CD4-positive, alpha-beta T cell treated with Interleukin-17A for 1 hour (primary cell): ENCODE measurements at regions not wholly inside any gene's neighbourhood (a gene's known extent, or its start where the extent isn't known, plus 50 kb on each side); places are given as distances from the start of the nearest gene placed in this dataset.
"Not testable (repeated sequence)": the region's sequence is repeated elsewhere in the genome, so short reads cannot be mapped to it uniquely, and the experiment has no call there.

Experiments
- DNase-seq: peaks from one replicate; pipeline ENCODE4 v3.0.0-alpha.2; 2020

DNA sequence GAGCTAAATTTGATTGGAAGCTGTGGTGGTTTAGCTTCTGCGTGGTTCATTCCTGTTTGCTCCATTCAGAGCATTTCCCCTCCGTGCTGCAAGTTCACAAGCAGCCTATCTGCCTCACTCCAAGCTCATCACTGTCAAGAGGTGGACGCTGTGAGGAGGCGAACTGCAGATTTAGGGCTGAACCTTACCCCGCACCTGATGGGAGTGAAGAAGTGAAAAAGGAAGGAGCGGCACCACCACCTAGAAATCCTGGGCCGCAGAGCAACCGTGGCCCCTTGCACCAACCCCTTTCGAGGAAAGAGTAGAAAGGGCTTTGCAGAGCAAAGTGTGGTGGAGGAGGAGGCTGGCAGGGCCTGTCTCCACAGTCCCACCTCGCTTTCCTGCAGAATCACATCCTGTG lies 117.4 kb downstream of the IER5 start:
- DNase-seq: no peak

GRCh38 chr1:181206513-181206912 lies 118.0 kb downstream of the IER5 start:
- no peak for DNase-seq

GRCh38 chr1:181206979-181207790 lies 118.7 kb downstream of the IER5 start:
- no peak for DNase-seq

- DNase-seq: no peak
Observed at GRCh38 chr1:181208083-181208482, 119.6 kb downstream of the IER5 start.

DNA sequence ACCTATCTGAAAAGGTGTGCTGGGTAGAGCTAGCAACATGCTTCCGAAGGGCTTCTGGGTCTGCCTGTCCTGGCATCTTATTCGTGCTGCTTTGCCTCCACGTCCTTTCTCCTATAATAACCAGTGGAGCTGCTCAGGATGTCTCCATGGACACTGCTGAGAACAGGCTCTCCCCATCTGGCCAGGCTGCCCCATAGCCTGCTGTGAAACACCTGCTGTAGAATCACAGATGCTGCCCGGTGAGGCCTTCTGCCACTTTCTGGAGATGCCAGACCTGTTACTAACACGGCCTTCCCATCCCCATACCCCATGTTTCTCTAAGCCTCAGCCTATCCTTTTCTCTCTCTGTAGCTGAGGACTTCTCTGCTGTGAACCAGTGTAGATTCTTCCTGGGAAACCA lies 120.5 kb downstream of the IER5 start:
- DNase-seq: no peak

GRCh38 chr1:181213056-181213455 lies 124.6 kb downstream of the IER5 start:
- DNase-seq: no peak

GRCh38 chr1:181216591-181216994 lies 128.1 kb downstream of the IER5 start:
- no peak for DNase-seq

GRCh38 chr1:181219938-181220337 lies 131.4 kb downstream of the IER5 start:
- no peak for DNase-seq

- no peak for DNase-seq
Observed at GRCh38 chr1:181221078-181221477, 132.6 kb downstream of the IER5 start.

- DNase-seq: no peak
Observed at GRCh38 chr1:181222972-181223505, 134.5 kb downstream of the IER5 start.

- DNase-seq: not testable (repeated sequence)
Observed at GRCh38 chr1:181226728-181227127, 138.2 kb downstream of the IER5 start.

DNA sequence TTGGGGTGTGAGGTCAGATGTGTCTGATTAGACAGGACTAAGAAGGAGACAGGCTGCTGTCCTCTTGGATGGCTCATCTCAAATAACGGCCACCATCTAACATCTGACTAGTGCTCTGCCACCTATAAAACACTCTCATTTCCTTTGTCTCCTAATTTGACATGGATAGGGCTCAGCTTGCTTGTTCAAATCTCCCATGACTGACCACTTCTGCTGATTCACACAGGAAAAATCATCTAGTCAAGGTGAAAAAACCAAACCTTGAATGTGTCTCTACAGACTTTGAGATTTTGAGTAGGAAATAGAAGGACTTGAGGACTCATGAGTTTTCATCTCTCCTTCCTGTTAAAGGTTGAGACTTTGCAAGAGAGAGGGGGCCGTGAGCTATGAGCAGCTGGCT lies 150.6 kb downstream of the IER5 start:
- no peak for DNase-seq

- DNase-seq: not testable (repeated sequence)
Observed at GRCh38 chr1:181246320-181246719, 157.8 kb downstream of the IER5 start.

GRCh38 chr1:181248361-181248760 lies 159.9 kb downstream of the IER5 start:
- not testable (repeated sequence) for DNase-seq

- no peak for DNase-seq
Observed at GRCh38 chr1:181249186-181249585, 160.7 kb downstream of the IER5 start.

DNA sequence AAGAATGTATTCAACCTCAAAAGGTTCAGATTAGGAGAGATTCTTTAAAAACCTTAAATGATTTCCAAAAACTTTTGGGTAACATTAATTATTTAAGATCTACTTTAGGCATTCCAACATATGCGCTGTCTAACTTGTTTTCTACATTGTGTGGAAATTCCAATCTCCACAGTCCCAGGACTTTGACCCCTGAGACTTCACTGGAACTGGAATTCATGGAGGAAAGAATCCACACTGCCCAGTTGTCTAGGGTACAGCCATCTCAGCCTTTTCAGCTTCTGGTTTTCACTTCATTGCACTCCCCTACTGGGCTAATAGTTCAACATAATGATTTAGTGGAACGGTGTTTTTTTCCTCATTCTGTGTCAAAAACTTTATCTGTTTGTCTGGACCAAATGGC lies 161.5 kb downstream of the IER5 start:
- no peak for DNase-seq

DNA sequence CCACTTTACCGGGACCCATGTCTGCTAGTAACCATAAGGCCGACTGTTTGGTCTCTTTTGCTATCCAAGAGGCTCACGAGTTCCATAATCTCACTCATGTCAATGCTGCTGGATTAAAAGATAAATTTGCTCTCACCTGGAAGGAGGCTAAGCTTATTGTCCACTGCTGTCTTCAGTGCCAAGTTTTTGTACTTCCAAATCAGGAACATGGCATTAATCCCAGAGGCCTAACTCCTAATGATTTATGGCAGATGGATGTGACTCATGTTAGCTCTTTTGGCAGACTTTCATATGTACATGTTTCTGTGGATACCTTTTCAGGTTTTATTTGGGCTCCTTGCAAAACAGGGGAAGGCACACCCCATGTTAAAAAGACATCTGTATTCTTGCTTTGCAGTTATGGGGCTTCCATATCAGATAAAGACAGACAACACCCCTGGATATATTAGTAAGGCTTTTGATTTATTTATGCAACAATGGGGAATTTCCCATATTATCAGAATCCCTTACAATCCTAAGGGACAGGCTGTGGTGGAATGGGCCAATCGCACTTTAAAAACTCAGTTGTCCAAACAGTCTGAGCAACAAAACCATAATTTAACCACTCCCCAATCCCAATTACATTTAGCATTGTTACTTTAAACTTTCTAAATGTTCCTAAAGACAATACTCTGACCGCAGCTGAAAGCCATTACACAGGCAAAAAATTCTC lies 162.7 kb downstream of the IER5 start:
- no peak for DNase-seq

- DNase-seq: no peak
Observed at GRCh38 chr1:181251713-181252075, 163.2 kb downstream of the IER5 start.

- DNase-seq: not testable (repeated sequence)
Observed at GRCh38 chr1:181253601-181254000, 165.1 kb downstream of the IER5 start.

GRCh38 chr1:181255270-181255929 lies 166.9 kb downstream of the IER5 start:
- no peak for DNase-seq

DNA sequence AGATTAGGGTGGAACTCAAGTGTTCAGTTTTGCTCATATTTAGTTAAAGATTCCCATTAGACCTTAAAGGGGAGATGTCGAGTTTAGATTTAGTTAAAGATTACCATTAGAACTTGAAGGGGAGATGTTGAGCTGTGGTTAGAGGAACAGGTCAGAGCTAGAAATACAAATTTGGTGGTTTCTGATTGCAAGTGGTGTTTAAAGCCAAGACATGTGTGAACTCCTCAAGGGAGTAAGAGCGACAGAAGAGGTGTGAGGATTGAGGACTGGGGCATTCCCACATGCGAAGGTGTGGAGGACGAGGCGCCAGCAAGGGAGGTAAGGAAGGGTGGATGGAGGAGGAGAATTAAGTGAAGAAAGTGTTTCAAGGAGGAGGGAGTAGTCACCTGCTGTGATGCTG lies 168.6 kb downstream of the IER5 start:
- no peak for DNase-seq

DNA sequence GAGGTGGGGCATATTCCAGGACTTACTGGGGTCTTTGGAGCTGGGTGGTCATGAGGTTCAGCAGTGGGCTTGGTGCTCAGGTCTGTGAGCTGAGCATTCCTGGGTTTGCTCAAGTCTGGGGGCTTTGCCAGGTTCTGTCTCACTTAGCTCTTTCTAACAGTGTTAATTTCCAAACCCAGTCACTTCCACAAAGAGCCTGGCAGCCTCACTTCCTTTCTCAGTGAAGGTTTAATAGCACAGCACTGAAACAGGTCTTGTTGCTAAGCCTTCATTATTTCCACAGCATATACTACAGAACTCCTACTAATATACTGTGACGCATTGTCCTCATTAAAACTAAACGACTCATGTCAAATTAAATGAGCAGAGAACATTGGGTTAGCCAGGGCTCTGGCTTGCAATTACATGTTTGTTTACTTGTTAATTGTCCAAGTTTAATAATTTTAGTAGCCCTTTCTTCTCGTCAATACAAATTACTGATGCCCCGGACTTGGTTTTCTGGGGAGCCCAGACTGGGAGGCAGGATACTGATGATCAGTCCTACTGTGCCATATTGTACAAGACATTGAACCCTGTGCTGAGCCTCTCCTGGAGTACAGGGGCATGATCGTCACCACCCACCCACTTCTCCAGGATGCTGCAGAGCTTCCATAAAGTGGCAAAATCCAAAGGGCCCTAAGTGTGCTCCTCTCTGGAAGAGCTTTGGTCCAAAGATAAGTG lies 170.7 kb downstream of the IER5 start:
- DNase-seq: no peak

DNA sequence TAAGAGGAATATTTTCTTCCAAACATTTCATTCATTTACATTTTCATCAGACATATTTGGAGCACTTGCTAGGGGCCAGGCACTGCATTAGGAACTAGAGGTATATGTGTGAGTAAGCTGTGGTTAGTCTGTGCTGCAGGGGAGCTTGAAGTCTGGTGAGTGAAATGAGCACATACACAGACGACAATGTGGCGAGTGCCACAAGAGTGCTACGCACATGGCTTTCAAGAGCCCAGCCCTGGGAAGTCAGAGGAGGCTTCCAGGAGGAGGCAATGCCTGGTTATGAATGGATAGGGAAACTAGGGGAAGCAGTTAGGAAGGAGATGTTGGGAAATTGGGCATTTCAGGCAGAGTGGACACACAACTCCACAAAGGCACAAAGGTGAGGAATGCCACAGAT lies 171.8 kb downstream of the IER5 start:
- DNase-seq: no peak
